Neural progenitor cell (in vitro differentiated cells): ENCODE measurements at regions not wholly inside any gene's neighbourhood (a gene's known extent, or its start where the extent isn't known, plus 50 kb on each side); places are given as distances from the start of the nearest gene placed in this dataset.
A peak's percentile ranks its signal among the peaks of the same experiment; 100 is the strongest.

Experiments used
- DNase-seq: peaks from one replicate; pipeline ENCODE4 v3.0.0-alpha.2; 2016; ENCODE audit warnings: low spot score
- H2AFZ ChIP-seq: fragments of 200-600 bp; sonication (generic); replicated peaks from 2 replicates; pipeline ENCODE4 v1.6.1; 2016; ENCODE audit warnings: antibody characterized with exemption
- H3F3A ChIP-seq: fragments of 200-600 bp; sonication (generic); 2 replicates; pipeline ENCODE4 v1.6.1; 2016; ENCODE audit warnings: antibody characterized with exemption, low read depth
- H3K27ac ChIP-seq: fragments of 200-600 bp; sonication (generic); 2 replicates; pipeline ENCODE4 v1.5.1; 2016; ENCODE audit warnings: mild to moderate bottlenecking
- H3K27me3 ChIP-seq: fragments of 200-600 bp; sonication (generic); 2 replicates; pipeline ENCODE4 v1.6.1; 2016; ENCODE audit warnings: mild to moderate bottlenecking, moderate library complexity
- H3K36me3 ChIP-seq: fragments of 200-600 bp; sonication (generic); 2 replicates; pipeline ENCODE4 v1.5.1; 2016
- H3K4me1 ChIP-seq: fragments of 200-600 bp; sonication (generic); 2 replicates; pipeline ENCODE4 v1.6.1; 2016; ENCODE audit warnings: mixed run types
- H3K4me2 ChIP-seq: fragments of 200-600 bp; sonication (generic); 2 replicates; pipeline ENCODE4 v1.6.1; 2016
- H3K4me3 ChIP-seq: fragments of 200-600 bp; sonication (generic); 2 replicates; pipeline ENCODE4 v1.5.1; 2016
- H3K79me2 ChIP-seq: fragments of 200-600 bp; sonication (generic); 2 replicates; pipeline ENCODE4 v1.6.1; 2016; ENCODE audit warnings: low read depth
- H3K9ac ChIP-seq: fragments of 200-600 bp; sonication (generic); 2 replicates; pipeline ENCODE4 v1.6.1; 2016
- H3K9me3 ChIP-seq: fragments of 200-600 bp; sonication (generic); 2 replicates; pipeline ENCODE4 v1.5.1; 2016; ENCODE audit warnings: low read depth
- H4K20me1 ChIP-seq: fragments of 200-600 bp; sonication (generic); 2 replicates; pipeline ENCODE4 v1.6.1; 2016; ENCODE audit warnings: low read depth
- H3K27ac Mint-ChIP-seq: 3 replicates; pipeline ENCODE4 v1.8.0; 2021; ENCODE audit warnings: mixed read lengths
- H3K27me3 Mint-ChIP-seq: 2 replicates; pipeline ENCODE4 v1.8.0; 2022; ENCODE audit warnings: low read depth, mild to moderate bottlenecking, inconsistent platforms, moderate library complexity, mixed read lengths; ENCODE audit not compliant: insufficient read depth
- H3K36me3 Mint-ChIP-seq: 3 replicates; pipeline ENCODE4 v1.8.0; 2021; ENCODE audit warnings: mixed read lengths
- H3K4me1 Mint-ChIP-seq: 3 replicates; pipeline ENCODE4 v1.8.0; 2021; ENCODE audit warnings: mixed read lengths
- H3K4me3 Mint-ChIP-seq: 3 replicates; pipeline ENCODE4 v1.8.0; 2021; ENCODE audit warnings: mild to moderate bottlenecking, moderate library complexity, mixed read lengths
- H3K9me3 Mint-ChIP-seq: 3 replicates; pipeline ENCODE4 v1.8.0; 2020; ENCODE audit warnings: mixed read lengths
- CTCF ChIP-seq: fragments of 200-600 bp; sonication (generic); IDR thresholded peaks from 2 replicates; pipeline ENCODE4 v1.5.1; 2017; ENCODE audit warnings: antibody characterized with exemption, mild to moderate bottlenecking
- EZH2 ChIP-seq: fragments of 200-600 bp; sonication (generic); IDR thresholded peaks from 2 replicates; pipeline ENCODE4 v1.6.1; 2017; ENCODE audit warnings: antibody characterized with exemption, mild to moderate bottlenecking, moderate library complexity
- EZH2phosphoT487 ChIP-seq: fragments of 200-600 bp; sonication (generic); IDR thresholded peaks from 2 replicates; pipeline ENCODE4 v1.6.1; 2017; ENCODE audit warnings: antibody characterized with exemption

GRCh38 chr11:42407341-42407740, 904.5 kb upstream of the API5 start:
- no peaks in the 10 kb centered on the region for H3K9me3 Mint-ChIP-seq
- TF ChIP-seq EZH2 (no peak), EZH2phosphoT487 (no peak), CTCF (peak; percentile 93)
- H3K36me3 Mint-ChIP-seq = no peaks in the 10 kb centered on the region
- H3K4me1 Mint-ChIP-seq = peaks cover 50% of the 10 kb centered on the region
- Histone ChIP-seq H3K9ac (no peak overlapping the region), H3K4me1 (peaks cover 31% of the 10 kb centered on the region), H3K36me3 (no peaks in the 10 kb centered on the region), H3K27ac (peak overlapping the region; percentile 69), H3K4me2 (peak overlapping the region; percentile 62), H3K79me2 (no peaks in the 10 kb centered on the region), H3F3A (peaks cover 17% of the 10 kb centered on the region), H3K4me3 (no peak overlapping the region), H3K9me3 (no peaks in the 10 kb centered on the region), H3K27me3 (no peaks in the 10 kb centered on the region), H4K20me1 (no peaks in the 10 kb centered on the region), H2AFZ (peak overlapping the region; percentile 84)
- H3K27ac Mint-ChIP-seq = peak overlapping the region; percentile 88
- DNase-seq = peak; percentile 99
- no peaks in the 10 kb centered on the region for H3K27me3 Mint-ChIP-seq
- peak overlapping the region; percentile 8 for H3K4me3 Mint-ChIP-seq

GRCh38 chr11:42410251-42410955, 901.4 kb upstream of the API5 start:
- H3K79me2 ChIP-seq = no peaks in the 10 kb centered on the region
- TF ChIP-seq EZH2 = no peak
- no peak for TF ChIP-seq EZH2phosphoT487
- no peak for TF ChIP-seq CTCF
- H3K27ac ChIP-seq = no peak overlapping the region
- H3K4me1 Mint-ChIP-seq = peaks cover 69% of the 10 kb centered on the region
- no peak overlapping the region for H3K27ac Mint-ChIP-seq
- peaks cover 17% of the 10 kb centered on the region for H3F3A ChIP-seq
- H3K36me3 Mint-ChIP-seq = no peaks in the 10 kb centered on the region
- H3K27me3 Mint-ChIP-seq = no peaks in the 10 kb centered on the region
- H3K4me1 ChIP-seq = peaks cover 34% of the 10 kb centered on the region
- H3K4me3 ChIP-seq = no peak overlapping the region
- no peaks in the 10 kb centered on the region for H4K20me1 ChIP-seq
- H3K4me2 ChIP-seq = no peak overlapping the region
- DNase-seq = no peak
- peak overlapping the region; percentile 38 for H2AFZ ChIP-seq
- H3K9me3 Mint-ChIP-seq = no peaks in the 10 kb centered on the region
- H3K9me3 ChIP-seq = no peaks in the 10 kb centered on the region
- no peaks in the 10 kb centered on the region for H3K27me3 ChIP-seq
- H3K9ac ChIP-seq = no peak overlapping the region
- no peak overlapping the region for H3K4me3 Mint-ChIP-seq
- H3K36me3 ChIP-seq = no peaks in the 10 kb centered on the region

GRCh38 chr11:42412590-42412989, 899.2 kb upstream of the API5 start:
- Histone ChIP-seq H3F3A (peaks cover 6% of the 10 kb centered on the region), H4K20me1 (no peaks in the 10 kb centered on the region), H3K4me2 (peak overlapping the region; percentile 9), H3K9me3 (no peaks in the 10 kb centered on the region), H3K36me3 (no peaks in the 10 kb centered on the region), H3K9ac (no peak overlapping the region), H3K79me2 (no peaks in the 10 kb centered on the region), H3K27ac (no peak overlapping the region), H3K4me1 (peaks cover 22% of the 10 kb centered on the region), H3K27me3 (no peaks in the 10 kb centered on the region), H2AFZ (no peak overlapping the region), H3K4me3 (no peak overlapping the region)
- peaks cover 50% of the 10 kb centered on the region for H3K4me1 Mint-ChIP-seq
- H3K27ac Mint-ChIP-seq = peak overlapping the region; percentile 20
- no peaks in the 10 kb centered on the region for H3K9me3 Mint-ChIP-seq
- H3K36me3 Mint-ChIP-seq = no peaks in the 10 kb centered on the region
- no peak overlapping the region for H3K4me3 Mint-ChIP-seq
- H3K27me3 Mint-ChIP-seq = no peaks in the 10 kb centered on the region
- peak; percentile 7 for DNase-seq
- TF ChIP-seq EZH2phosphoT487 (no peak), CTCF (no peak), EZH2 (no peak)
